OCI-LY7 (cell line): ENCODE measurements at regions not wholly inside any gene's neighbourhood (a gene's known extent, or its start where the extent isn't known, plus 50 kb on each side); places are given as distances from the start of the nearest gene placed in this dataset.

Experiments used
- BruUV-seq: library from RNA; stranded (reverse); fragments of 400-500 nt; replicated peaks from 2 replicates; lab custom pipeline; 2021; lab: Mats Ljungman, UMichigan
- CTCF ChIA-PET: fragments of 300-600 bp; sonication (Branson Sonifier 250); formaldehyde crosslinking; loops from one replicate; lab custom pipeline; 2022; ENCODE audit warnings: antibody characterized with exemption; ENCODE audit not compliant: unreplicated experiment; lab: Charles Lee
- POLR2A ChIA-PET: fragments of 300-600 bp; sonication (Branson Sonifier 250); formaldehyde crosslinking; loops from one replicate; lab custom pipeline; 2022; ENCODE audit warnings: antibody characterized with exemption; lab: Charles Lee
- DNase-seq: peaks from one replicate; pipeline ENCODE4 v3.0.0-alpha.2; 2015; ENCODE audit warnings: low spot score
- H2AFZ ChIP-seq: fragments of 200-600 bp; sonication (generic), shearing (Covaris generic); 2 replicates; pipeline ENCODE4 v1.6.1; 2014; ENCODE audit warnings: mild to moderate bottlenecking, antibody characterized with exemption, low read length, moderate library complexity
- H3K27ac ChIP-seq: fragments of 200-600 bp; sonication (generic); 2 replicates; pipeline ENCODE4 v1.5.1; 2014; ENCODE audit warnings: mixed run types, low read depth, mild to moderate bottlenecking, moderate library complexity, low read length, inconsistent platforms; ENCODE audit not compliant: poor library complexity, severe bottlenecking
- H3K36me3 ChIP-seq: fragments of 200-600 bp; sonication (generic); 2 replicates; pipeline ENCODE4 v1.6.1; 2014; ENCODE audit warnings: mild to moderate bottlenecking, antibody characterized with exemption, low read length, moderate library complexity, mixed read lengths; ENCODE audit not compliant: insufficient read depth
- H3K4me1 ChIP-seq: fragments of 200-600 bp; sonication (generic); 2 replicates; pipeline ENCODE4 v1.5.1; 2014; ENCODE audit warnings: mild to moderate bottlenecking, low read length; ENCODE audit not compliant: insufficient read depth, poor library complexity, severe bottlenecking
- H3K4me2 ChIP-seq: fragments of 200-600 bp; sonication (generic); 2 replicates; pipeline ENCODE4 v1.6.1; 2014; ENCODE audit warnings: mild to moderate bottlenecking, low read length
- H3K4me3 ChIP-seq: fragments of 200-600 bp; sonication (generic); 2 replicates; pipeline ENCODE4 v1.5.1; 2014; ENCODE audit warnings: mild to moderate bottlenecking, low read depth, low read length; ENCODE audit not compliant: poor library complexity, severe bottlenecking
- H3K79me2 ChIP-seq: fragments of 200-600 bp; sonication (generic); 2 replicates; pipeline ENCODE4 v1.6.1; 2016; ENCODE audit warnings: low read depth, mild to moderate bottlenecking, low read length, moderate library complexity, mixed read lengths; ENCODE audit not compliant: insufficient read depth
- H3K9me2 ChIP-seq: fragments of 200-600 bp; sonication (generic); 2 replicates; pipeline ENCODE4 v1.6.1; 2016; ENCODE audit warnings: mild to moderate bottlenecking, low read length, mixed read lengths; ENCODE audit not compliant: insufficient read depth
- H3K9me3 ChIP-seq: fragments of 200-600 bp; sonication (generic); 2 replicates; pipeline ENCODE4 v1.6.1; 2014; ENCODE audit warnings: mild to moderate bottlenecking, mixed run types, low read length, mixed read lengths
- H4K20me1 ChIP-seq: fragments of 200-600 bp; sonication (generic); 2 replicates; pipeline ENCODE4 v1.6.1; 2014; ENCODE audit warnings: mild to moderate bottlenecking, antibody characterized with exemption, low read length, moderate library complexity, mixed read lengths; ENCODE audit not compliant: insufficient read depth
- CTCF ChIP-seq: fragments of 200-600 bp; sonication (generic); conservative IDR thresholded peaks from 2 replicates; pipeline ENCODE4 v1.5.1; 2014; ENCODE audit warnings: mild to moderate bottlenecking, antibody characterized with exemption, low read length, moderate library complexity, mixed read lengths
- EZH2phosphoT487 ChIP-seq: fragments of 200-600 bp; sonication (generic); IDR thresholded peaks from 2 replicates; pipeline ENCODE4 v1.6.1; 2018; ENCODE audit warnings: low read depth, borderline replicate concordance, mild to moderate bottlenecking, mixed run types, antibody characterized with exemption, low read length, moderate library complexity, mixed read lengths
- intact Hi-C: fragments of 100-400 bp; cut with micrococcal nuclease; formaldehyde crosslinking; loops from one replicate; pipeline ENCODE4 v1.10.0; 2022; ENCODE audit not compliant: unreplicated experiment

- Histone ChIP-seq H4K20me1 (no peaks in the 10 kb centered on the region), H3K9me2 (no peaks in the 10 kb centered on the region), H3K27ac (no peak overlapping the region), H2AFZ (no peak overlapping the region), H3K4me1 (no peaks in the 10 kb centered on the region), H3K4me2 (no peak overlapping the region), H3K9me3 (no peaks in the 10 kb centered on the region), H3K36me3 (no peaks in the 10 kb centered on the region), H3K4me3 (no peak overlapping the region), H3K79me2 (no peaks in the 10 kb centered on the region)
- no TSS peak for BruUV-seq
- no peak for TF ChIP-seq EZH2phosphoT487
- TF ChIP-seq CTCF: no peak
- DNase-seq: no peak
- CTCF ChIA-PET: no interaction called here
- intact Hi-C loops: no loop called here
- POLR2A ChIA-PET: no interaction called here
Observed at GRCh38 chr4:188867796-188868195, 728.6 kb downstream of the TRIML1 start.

GRCh38 chr4:188869581-188869980 is 730.3 kb downstream of the TRIML1 start:
- Histone ChIP-seq H3K9me3 (no peaks in the 10 kb centered on the region), H3K79me2 (no peaks in the 10 kb centered on the region), H3K27ac (no peak overlapping the region), H3K4me3 (no peak overlapping the region), H2AFZ (no peak overlapping the region), H3K9me2 (no peaks in the 10 kb centered on the region), H4K20me1 (no peaks in the 10 kb centered on the region), H3K36me3 (no peaks in the 10 kb centered on the region), H3K4me2 (no peak overlapping the region), H3K4me1 (no peaks in the 10 kb centered on the region)
- no TSS peak for BruUV-seq
- CTCF ChIA-PET: no interaction called here
- TF ChIP-seq CTCF: no peak
- no peak for TF ChIP-seq EZH2phosphoT487
- intact Hi-C loops: no loop called here
- POLR2A ChIA-PET: no interaction called here
- no peak for DNase-seq

- Histone ChIP-seq H4K20me1 (no peaks in the 10 kb centered on the region), H3K4me2 (no peak overlapping the region), H3K27ac (no peak overlapping the region), H3K9me3 (no peaks in the 10 kb centered on the region), H3K4me1 (no peaks in the 10 kb centered on the region), H3K79me2 (no peaks in the 10 kb centered on the region), H3K9me2 (no peaks in the 10 kb centered on the region), H3K36me3 (no peaks in the 10 kb centered on the region), H2AFZ (no peak overlapping the region), H3K4me3 (no peak overlapping the region)
- TF ChIP-seq CTCF (no peak), EZH2phosphoT487 (no peak)
- POLR2A ChIA-PET: no interaction called here
- CTCF ChIA-PET: no interaction called here
- no peak for DNase-seq
- intact Hi-C loops: no loop called here
- BruUV-seq: no TSS peak
Observed at GRCh38 chr4:188872809-188873208, 733.6 kb downstream of the TRIML1 start.
